ENCODE measurements at regions not wholly inside any gene's neighbourhood (a gene's known extent, or its start where the extent isn't known, plus 50 kb on each side); places are given as distances from the start of the nearest gene placed in this dataset.

GRCh38 chr5:4879075-4879474 lies 261.1 kb upstream of the ADAMTS16 start:
- TF ChIP-seq, protein P1, sequence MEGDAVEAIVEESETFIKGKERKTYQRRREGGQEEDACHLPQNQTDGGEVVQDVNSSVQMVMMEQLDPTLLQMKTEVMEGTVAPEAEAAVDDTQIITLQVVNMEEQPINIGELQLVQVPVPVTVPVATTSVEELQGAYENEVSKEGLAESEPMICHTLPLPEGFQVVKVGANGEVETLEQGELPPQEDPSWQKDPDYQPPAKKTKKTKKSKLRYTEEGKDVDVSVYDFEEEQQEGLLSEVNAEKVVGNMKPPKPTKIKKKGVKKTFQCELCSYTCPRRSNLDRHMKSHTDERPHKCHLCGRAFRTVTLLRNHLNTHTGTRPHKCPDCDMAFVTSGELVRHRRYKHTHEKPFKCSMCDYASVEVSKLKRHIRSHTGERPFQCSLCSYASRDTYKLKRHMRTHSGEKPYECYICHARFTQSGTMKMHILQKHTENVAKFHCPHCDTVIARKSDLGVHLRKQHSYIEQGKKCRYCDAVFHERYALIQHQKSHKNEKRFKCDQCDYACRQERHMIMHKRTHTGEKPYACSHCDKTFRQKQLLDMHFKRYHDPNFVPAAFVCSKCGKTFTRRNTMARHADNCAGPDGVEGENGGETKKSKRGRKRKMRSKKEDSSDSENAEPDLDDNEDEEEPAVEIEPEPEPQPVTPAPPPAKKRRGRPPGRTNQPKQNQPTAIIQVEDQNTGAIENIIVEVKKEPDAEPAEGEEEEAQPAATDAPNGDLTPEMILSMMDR (IDR thresholded peaks at IDR 0.05), result no peak
- no peak for TF ChIP-seq POLR2A (IDR thresholded peaks at IDR 0.05)
